ENCODE measurements at regions not wholly inside any gene's neighbourhood (a gene's known extent, or its start where the extent isn't known, plus 50 kb on each side); places are given as distances from the start of the nearest gene placed in this dataset.

DNA sequence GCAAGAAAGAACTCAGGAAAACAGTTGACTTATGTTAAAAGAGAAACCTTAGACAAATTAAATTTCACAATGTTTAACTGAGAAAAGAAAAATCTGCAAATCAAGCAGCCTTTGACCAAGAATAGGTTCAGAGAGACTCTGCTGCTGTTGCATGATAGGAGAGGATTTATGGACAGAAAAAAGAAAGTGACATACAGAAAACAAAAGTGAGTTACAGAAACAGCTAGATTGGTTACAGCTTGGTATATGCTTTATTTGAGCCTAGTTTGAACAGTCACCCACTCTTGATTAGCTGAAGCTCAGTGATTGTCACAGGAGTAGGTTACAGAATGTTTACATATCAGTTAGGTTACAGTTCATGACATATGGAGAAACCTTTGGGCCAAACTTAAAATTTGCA, 258.2 kb upstream of the SPOPL start:
- Histone ChIP-seq H2AFZ (ENCODE audit: low read depth, low read length) (no peak overlapping the region), H3K9me3 (ENCODE audit: insufficient read depth, low read length, severe bottlenecking) (no peaks in the 10 kb centered on the region), H3K9ac (ENCODE audit: low read depth, low read length) (no peak overlapping the region), H3K36me3 (ENCODE audit: insufficient read depth, low read length) (no peaks in the 10 kb centered on the region), H4K20me1 (ENCODE audit: insufficient read depth, low read length) (no peaks in the 10 kb centered on the region), H3K4me3 (ENCODE audit: low read depth in 1 of 2, low read length in 2 of 2) (no peak overlapping the region), H3K79me2 (ENCODE audit: insufficient read depth, low read length) (no peaks in the 10 kb centered on the region), H3K4me2 (ENCODE audit: insufficient read depth, low read length) (no peak overlapping the region), H3K27ac (ENCODE audit: low read length) (no peak overlapping the region), H3K4me1 (ENCODE audit: insufficient read depth, low read length) (no peaks in the 10 kb centered on the region), H3K27me3 (ENCODE audit: insufficient read depth, low read length, poor library complexity) (no peaks in the 10 kb centered on the region)
- DNase-seq (no peak), ATAC-seq (ENCODE audit: insufficient read depth, low read depth) (no peak)
- TF ChIP-seq CTCF (IDR thresholded peaks at IDR 0.05; ENCODE audit: borderline replicate concordance, extremely low read depth, low read length, poor library complexity, severe bottlenecking) (no peak), EZH2 (IDR thresholded peaks at IDR 0.05; ENCODE audit: borderline replicate concordance, low read depth, low read length, severe bottlenecking) (no peak)

GRCh38 chr2:138244501-138244925, 257.1 kb upstream of the SPOPL start:
- Histone ChIP-seq H2AFZ (ENCODE audit: low read depth, low read length) (no peak overlapping the region), H3K4me1 (ENCODE audit: insufficient read depth, low read length) (no peaks in the 10 kb centered on the region), H3K27me3 (ENCODE audit: insufficient read depth, low read length, poor library complexity) (no peaks in the 10 kb centered on the region), H3K27ac (ENCODE audit: low read length) (no peak overlapping the region), H3K9ac (ENCODE audit: low read depth, low read length) (no peak overlapping the region), H3K79me2 (ENCODE audit: insufficient read depth, low read length) (no peaks in the 10 kb centered on the region), H3K9me3 (ENCODE audit: insufficient read depth, low read length, severe bottlenecking) (no peaks in the 10 kb centered on the region), H3K4me3 (ENCODE audit: low read depth in 1 of 2, low read length in 2 of 2) (no peak overlapping the region), H3K4me2 (ENCODE audit: insufficient read depth, low read length) (no peak overlapping the region), H3K36me3 (ENCODE audit: insufficient read depth, low read length) (no peaks in the 10 kb centered on the region), H4K20me1 (ENCODE audit: insufficient read depth, low read length) (no peaks in the 10 kb centered on the region)
- ATAC-seq (ENCODE audit: insufficient read depth, low read depth) (no peak), DNase-seq (no peak)
- TF ChIP-seq CTCF (IDR thresholded peaks at IDR 0.05; ENCODE audit: borderline replicate concordance, extremely low read depth, low read length, poor library complexity, severe bottlenecking) (no peak), EZH2 (IDR thresholded peaks at IDR 0.05; ENCODE audit: borderline replicate concordance, low read depth, low read length, severe bottlenecking) (no peak)

DNA sequence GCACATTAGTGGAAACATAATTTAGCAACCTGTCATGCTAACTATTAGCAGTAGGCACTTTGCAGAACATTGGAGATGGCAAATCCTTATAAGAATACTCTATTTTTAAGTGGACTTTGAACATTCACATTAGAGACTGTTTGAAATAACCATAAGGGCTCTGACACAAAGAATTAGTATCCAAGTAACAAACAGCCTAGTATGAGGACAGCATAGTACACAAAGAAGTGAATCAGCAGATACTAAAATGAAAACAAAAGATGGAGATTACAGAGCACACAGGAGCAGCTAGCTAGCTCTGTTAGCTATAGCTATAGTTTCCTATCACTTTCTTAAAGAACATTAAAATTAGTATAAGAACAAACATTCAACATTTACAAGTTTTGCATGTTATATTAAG, 256.3 kb upstream of the SPOPL start:
- no peak overlapping the region for H3K9ac ChIP-seq (ENCODE audit: low read depth, low read length)
- TF ChIP-seq EZH2 (IDR thresholded peaks at IDR 0.05; ENCODE audit: borderline replicate concordance, low read depth, low read length, severe bottlenecking) = no peak
- no peak for TF ChIP-seq CTCF (IDR thresholded peaks at IDR 0.05; ENCODE audit: borderline replicate concordance, extremely low read depth, low read length, poor library complexity, severe bottlenecking)
- no peaks in the 10 kb centered on the region for H3K79me2 ChIP-seq (ENCODE audit: insufficient read depth, low read length)
- no peaks in the 10 kb centered on the region for H3K9me3 ChIP-seq (ENCODE audit: insufficient read depth, low read length, severe bottlenecking)
- H3K36me3 ChIP-seq (ENCODE audit: insufficient read depth, low read length) = no peaks in the 10 kb centered on the region
- H3K27ac ChIP-seq (ENCODE audit: low read length) = no peak overlapping the region
- no peak overlapping the region for H2AFZ ChIP-seq (ENCODE audit: low read depth, low read length)
- H3K27me3 ChIP-seq (ENCODE audit: insufficient read depth, low read length, poor library complexity) = no peaks in the 10 kb centered on the region
- H4K20me1 ChIP-seq (ENCODE audit: insufficient read depth, low read length) = no peaks in the 10 kb centered on the region
- no peak overlapping the region for H3K4me3 ChIP-seq (ENCODE audit: low read depth in 1 of 2, low read length in 2 of 2)
- no peak overlapping the region for H3K4me2 ChIP-seq (ENCODE audit: insufficient read depth, low read length)
- DNase-seq = no peak
- no peak for ATAC-seq (ENCODE audit: insufficient read depth, low read depth)
- H3K4me1 ChIP-seq (ENCODE audit: insufficient read depth, low read length) = no peaks in the 10 kb centered on the region

- Histone ChIP-seq H3K27me3 (ENCODE audit: insufficient read depth, low read length, poor library complexity) (no peaks in the 10 kb centered on the region), H3K4me1 (ENCODE audit: insufficient read depth, low read length) (no peaks in the 10 kb centered on the region), H3K79me2 (ENCODE audit: insufficient read depth, low read length) (no peaks in the 10 kb centered on the region), H2AFZ (ENCODE audit: low read depth, low read length) (no peak overlapping the region), H3K36me3 (ENCODE audit: insufficient read depth, low read length) (no peaks in the 10 kb centered on the region), H3K9me3 (ENCODE audit: insufficient read depth, low read length, severe bottlenecking) (no peaks in the 10 kb centered on the region), H3K4me2 (ENCODE audit: insufficient read depth, low read length) (no peak overlapping the region), H3K9ac (ENCODE audit: low read depth, low read length) (no peak overlapping the region), H3K4me3 (ENCODE audit: low read depth in 1 of 2, low read length in 2 of 2) (no peak overlapping the region), H4K20me1 (ENCODE audit: insufficient read depth, low read length) (no peaks in the 10 kb centered on the region), H3K27ac (ENCODE audit: low read length) (no peak overlapping the region)
- ATAC-seq (ENCODE audit: insufficient read depth, low read depth) (no peak), DNase-seq (no peak)
- no peak for TF ChIP-seq CTCF (IDR thresholded peaks at IDR 0.05; ENCODE audit: borderline replicate concordance, extremely low read depth, low read length, poor library complexity, severe bottlenecking)
- no peak for TF ChIP-seq EZH2 (IDR thresholded peaks at IDR 0.05; ENCODE audit: borderline replicate concordance, low read depth, low read length, severe bottlenecking)
Measured at GRCh38 chr2:138247302-138247701, 254.3 kb upstream of the SPOPL start.
